ENCODE measurements at regions not wholly inside any gene's neighbourhood (a gene's known extent, or its start where the extent isn't known, plus 50 kb on each side); places are given as distances from the start of the nearest gene placed in this dataset.
"Not testable (repeated sequence)": the region's sequence is repeated elsewhere in the genome, so short reads cannot be mapped to it uniquely, and the experiment has no call there.

- not testable (repeated sequence) for TF ChIP-seq POLR2AphosphoS5 (IDR thresholded peaks at IDR 0.05); CTCF (IDR thresholded peaks at IDR 0.05 in 8 of 11, conservative IDR thresholded peaks at IDR 0.05 in 3 of 11); POLR2A (IDR thresholded peaks at IDR 0.05)
Measured at GRCh38 chr15:20010759-20011158, 530.8 kb downstream of the GOLGA6L6 start.
